Astrocyte (in vitro differentiated cells and primary cell): ENCODE measurements at regions not wholly inside any gene's neighbourhood (a gene's known extent, or its start where the extent isn't known, plus 50 kb on each side); places are given as distances from the start of the nearest gene placed in this dataset.

Experiments used
- DNase-seq: peaks from one replicate; pipeline ENCODE4 v3.0.0-alpha.2; 2010; ENCODE audit warnings: low read depth
- FAIRE-seq: peaks from 2 replicates; lab custom pipeline; 2011; peaks lifted over from hg19 to GRCh38; lab: Jason Lieb, UNC
- H2AFZ ChIP-seq: 2 replicates; pipeline ENCODE4 v1.6.0; 2012; ENCODE audit warnings: low read depth, low read length, inconsistent platforms
- H3K27ac ChIP-seq: 2 replicates; pipeline ENCODE4 v1.5.1; 2011; ENCODE audit warnings: low read depth, low read length, inconsistent platforms
- H3K27me3 ChIP-seq: 2 replicates; pipeline ENCODE4 v1.6.0; 2011; ENCODE audit warnings: low read length, inconsistent platforms; ENCODE audit not compliant: insufficient read depth
- H3K36me3 ChIP-seq: 2 replicates; pipeline ENCODE4 v1.5.1; 2011; ENCODE audit warnings: low read length, inconsistent platforms; ENCODE audit not compliant: insufficient read depth
- H3K4me1 ChIP-seq: 2 replicates; pipeline ENCODE4 v1.5.1; 2011; ENCODE audit warnings: low read length, inconsistent platforms; ENCODE audit not compliant: insufficient read depth
- H3K4me2 ChIP-seq: 2 replicates; pipeline ENCODE4 v1.6.0; 2012; ENCODE audit warnings: low read length, inconsistent platforms
- H3K4me3 ChIP-seq: 2 replicates; pipeline ENCODE4 v1.5.1; 2011; ENCODE audit warnings: low read depth, mild to moderate bottlenecking, low read length, inconsistent platforms; ENCODE audit not compliant: insufficient read depth
- H3K79me2 ChIP-seq: 2 replicates; pipeline ENCODE4 v1.6.0; 2012; ENCODE audit warnings: mild to moderate bottlenecking, low read length, inconsistent platforms; ENCODE audit not compliant: insufficient read depth
- H3K9ac ChIP-seq: 2 replicates; pipeline ENCODE4 v1.6.0; 2012; ENCODE audit warnings: mild to moderate bottlenecking, low read length, inconsistent platforms
- H3K9me3 ChIP-seq: 2 replicates; pipeline ENCODE4 v1.5.1; 2012; ENCODE audit warnings: low read depth, mild to moderate bottlenecking, low read length, inconsistent platforms; ENCODE audit not compliant: insufficient read depth
- H4K20me1 ChIP-seq: 2 replicates; pipeline ENCODE4 v1.6.0; 2012; ENCODE audit warnings: low read length, inconsistent platforms; ENCODE audit not compliant: insufficient read depth
- H3K27ac Mint-ChIP-seq: one replicate; pipeline ENCODE4 v1.8.0; 2021; ENCODE audit warnings: mild to moderate bottlenecking, mixed read lengths; ENCODE audit not compliant: unreplicated experiment
- H3K27me3 Mint-ChIP-seq: one replicate; pipeline ENCODE4 v1.8.0; 2021; ENCODE audit warnings: low read depth, mixed read lengths; ENCODE audit not compliant: unreplicated experiment
- H3K36me3 Mint-ChIP-seq: one replicate; pipeline ENCODE4 v1.8.0; 2021; ENCODE audit warnings: low read depth, mixed read lengths; ENCODE audit not compliant: unreplicated experiment
- H3K4me1 Mint-ChIP-seq: one replicate; pipeline ENCODE4 v1.8.0; 2021; ENCODE audit warnings: low read depth, mixed read lengths; ENCODE audit not compliant: unreplicated experiment
- H3K4me3 Mint-ChIP-seq: one replicate; pipeline ENCODE4 v1.8.0; 2021; ENCODE audit warnings: mild to moderate bottlenecking, moderate library complexity, mixed read lengths; ENCODE audit not compliant: unreplicated experiment
- H3K9me3 Mint-ChIP-seq: one replicate; pipeline ENCODE4 v1.8.0; 2021; ENCODE audit warnings: mild to moderate bottlenecking, mixed read lengths; ENCODE audit not compliant: unreplicated experiment
- CTCF ChIP-seq: IDR thresholded peaks from 2 replicates; pipeline ENCODE4 v1.5.1; 2011; ENCODE audit warnings: low read depth, mild to moderate bottlenecking, inconsistent platforms, low read length, moderate library complexity; ENCODE audit not compliant: insufficient read depth
- EZH2 ChIP-seq: IDR thresholded peaks from 2 replicates; pipeline ENCODE4 v1.6.1; 2012; ENCODE audit warnings: mild to moderate bottlenecking, low read length, inconsistent platforms; ENCODE audit not compliant: insufficient read depth

- H4K20me1 ChIP-seq: no peaks in the 10 kb centered on the region
- H3K36me3 ChIP-seq: no peaks in the 10 kb centered on the region
- H3K27me3 ChIP-seq: peaks cover 4% of the 10 kb centered on the region
- no peak overlapping the region for H2AFZ ChIP-seq
- FAIRE-seq (no peak), DNase-seq (peak; percentile 51)
- Mint-ChIP-seq H3K27ac (no peak overlapping the region), H3K9me3 (no peaks in the 10 kb centered on the region), H3K4me3 (no peak overlapping the region), H3K4me1 (peaks cover 3% of the 10 kb centered on the region), H3K36me3 (no peaks in the 10 kb centered on the region), H3K27me3 (peaks cover 59% of the 10 kb centered on the region)
- no peaks in the 10 kb centered on the region for H3K4me1 ChIP-seq
- H3K4me3 ChIP-seq: no peak overlapping the region
- no peaks in the 10 kb centered on the region for H3K79me2 ChIP-seq
- no peaks in the 10 kb centered on the region for H3K9me3 ChIP-seq
- no peak overlapping the region for H3K27ac ChIP-seq
- no peak overlapping the region for H3K4me2 ChIP-seq
- TF ChIP-seq EZH2 (no peak), CTCF (no peak)
- H3K9ac ChIP-seq: no peak overlapping the region
Observed at GRCh38 chr22:44407171-44407986, 90.7 kb downstream of the RTL6 start.

GRCh38 chr22:44406341-44407170 is 91.5 kb downstream of the RTL6 start:
- Histone ChIP-seq H2AFZ (no peak overlapping the region), H3K9ac (no peak overlapping the region), H4K20me1 (no peaks in the 10 kb centered on the region), H3K4me2 (no peak overlapping the region), H3K27me3 (peaks cover 4% of the 10 kb centered on the region), H3K4me1 (no peaks in the 10 kb centered on the region), H3K36me3 (no peaks in the 10 kb centered on the region), H3K4me3 (no peak overlapping the region), H3K79me2 (no peaks in the 10 kb centered on the region), H3K9me3 (no peaks in the 10 kb centered on the region), H3K27ac (no peak overlapping the region)
- Mint-ChIP-seq H3K9me3 (no peaks in the 10 kb centered on the region), H3K27ac (no peak overlapping the region), H3K4me1 (peaks cover 3% of the 10 kb centered on the region), H3K36me3 (no peaks in the 10 kb centered on the region), H3K4me3 (no peak overlapping the region), H3K27me3 (peaks cover 60% of the 10 kb centered on the region)
- DNase-seq: peak; percentile 58
- FAIRE-seq: no peak
- TF ChIP-seq CTCF (no peak), EZH2 (no peak)
